COR-L47 (cell line): ENCODE measurements at regions not wholly inside any gene's neighbourhood (a gene's known extent, or its start where the extent isn't known, plus 50 kb on each side); places are given as distances from the start of the nearest gene placed in this dataset.

Experiments used
- DNase-seq: peaks from one replicate; lab custom pipeline; 2025; lab: John Stamatoyannopoulos, UW

DNA sequence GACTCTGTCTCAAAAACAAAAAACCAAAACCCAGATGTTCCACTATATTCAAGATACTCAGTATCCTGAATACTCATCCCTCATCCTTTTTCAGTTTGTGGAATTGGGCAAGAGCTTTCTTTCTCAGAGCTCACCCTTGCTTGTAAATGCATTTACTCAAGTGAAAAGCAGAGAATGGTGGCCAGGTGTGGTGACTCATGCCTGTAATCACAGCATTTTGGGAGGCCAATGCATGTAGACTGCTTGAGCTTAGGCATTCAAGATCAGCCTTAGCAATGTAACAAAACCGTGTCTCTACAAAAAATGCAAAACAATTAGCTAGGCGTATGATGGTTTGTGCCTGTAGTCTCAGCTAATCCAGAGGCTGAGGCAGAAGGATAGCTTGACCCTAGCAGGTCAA lies 553.2 kb upstream of the AMELY start:
- DNase-seq: no peak

DNA sequence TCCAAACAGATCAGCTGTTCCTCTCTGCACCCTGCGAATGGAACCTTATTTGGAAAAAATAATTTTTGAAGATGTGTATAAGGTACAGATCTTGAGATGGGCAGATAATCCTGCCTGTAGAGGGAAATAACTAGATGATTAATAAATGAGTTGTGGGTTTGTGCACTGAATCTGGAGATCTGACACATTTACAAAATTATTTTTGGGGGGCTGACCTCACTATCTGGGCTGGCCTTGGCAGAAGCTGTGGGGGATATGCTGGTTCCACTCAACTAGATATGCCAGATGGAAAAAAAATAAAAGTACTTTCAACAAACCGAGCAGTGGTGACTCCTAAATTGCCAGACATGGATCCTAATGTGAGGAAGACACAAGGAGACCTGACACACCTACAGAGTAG lies 552.2 kb upstream of the AMELY start:
- no peak for DNase-seq

DNA sequence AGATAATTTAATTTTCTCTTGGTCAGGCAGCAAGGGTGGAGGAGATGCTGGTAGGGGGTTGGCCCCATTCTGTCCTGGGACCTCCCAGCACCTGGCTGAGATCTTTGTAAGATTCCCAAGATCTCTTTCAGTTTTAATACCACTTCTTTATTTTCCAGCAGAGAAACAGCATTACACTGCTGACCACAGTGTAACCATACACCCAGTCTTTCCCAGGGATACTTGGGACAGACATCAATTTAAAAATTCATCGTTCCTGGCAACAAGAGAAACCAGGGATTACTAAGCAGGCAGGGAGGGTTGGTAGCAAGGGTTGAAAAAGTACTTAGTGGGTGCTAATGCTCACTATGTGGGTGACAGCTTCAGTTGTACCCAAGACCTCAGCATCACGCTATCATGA lies 551.6 kb upstream of the AMELY start:
- no peak for DNase-seq

DNA sequence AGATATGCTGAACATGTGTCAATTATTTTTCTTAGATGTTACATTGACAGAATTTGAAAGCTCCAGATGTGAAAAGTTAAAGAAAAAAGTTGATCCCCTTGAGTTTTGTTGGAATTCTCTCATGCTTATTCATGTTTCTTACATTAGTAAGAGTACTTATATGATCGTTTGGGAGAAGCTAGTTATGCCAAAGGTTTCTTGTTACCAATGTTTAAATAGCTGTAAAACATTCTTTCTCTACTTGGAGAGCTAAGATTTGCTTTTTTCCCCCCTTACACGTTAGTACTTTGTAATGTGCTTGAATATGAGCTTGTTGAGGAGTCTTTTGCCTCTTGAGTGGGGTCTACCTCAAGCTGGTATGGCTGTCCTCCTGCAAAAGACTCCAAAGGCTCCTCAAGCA lies 551.1 kb upstream of the AMELY start:
- DNase-seq: no peak

DNA sequence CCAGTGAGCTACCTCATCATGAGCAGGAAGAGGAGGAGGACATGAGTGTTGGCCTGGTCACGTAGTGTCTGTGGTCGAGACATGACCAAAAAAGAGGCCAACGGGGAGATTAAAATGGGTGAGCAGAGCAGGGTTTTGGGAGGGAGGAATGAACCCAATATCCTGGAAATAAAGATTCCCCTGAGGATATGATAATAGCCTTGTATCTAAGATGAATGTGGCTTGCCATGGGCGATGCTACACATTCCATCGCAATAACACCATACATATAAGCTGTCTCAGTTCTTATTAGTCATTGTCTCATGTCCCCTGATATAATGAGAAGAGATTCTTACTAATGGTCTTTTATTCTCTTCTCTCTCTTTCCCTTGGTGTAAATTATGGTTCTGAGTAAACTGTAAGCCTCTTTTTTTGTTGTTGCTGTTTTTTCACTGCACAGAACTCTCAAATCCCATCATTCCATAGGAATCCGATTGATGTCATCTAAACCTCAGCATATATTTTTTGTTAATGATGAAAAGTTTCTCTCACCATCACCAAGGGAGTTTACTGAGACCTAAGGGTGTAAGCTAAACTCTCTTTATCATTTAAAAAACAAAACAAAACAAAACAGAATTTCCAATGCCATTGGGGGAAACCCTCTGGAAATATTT lies 550.4 kb upstream of the AMELY start:
- no peak for DNase-seq

DNA sequence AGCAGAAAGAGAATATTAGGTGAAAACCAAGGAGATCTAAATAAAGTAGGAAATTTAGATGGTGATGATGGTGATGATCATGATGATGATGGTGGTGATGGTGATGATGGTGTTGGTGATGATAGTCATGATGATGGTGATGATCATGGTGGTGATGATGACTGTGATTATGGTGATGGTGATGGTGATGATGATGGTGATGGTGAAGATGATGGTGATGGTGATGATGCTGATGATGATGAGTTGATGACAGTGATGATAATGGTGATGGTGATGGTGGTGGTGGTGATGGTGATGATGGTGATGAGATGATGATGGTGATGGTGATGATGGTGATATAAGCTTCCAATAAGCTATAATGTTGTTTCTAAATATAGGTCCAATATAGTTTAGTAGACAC lies 548.2 kb upstream of the AMELY start:
- no peak for DNase-seq

DNA sequence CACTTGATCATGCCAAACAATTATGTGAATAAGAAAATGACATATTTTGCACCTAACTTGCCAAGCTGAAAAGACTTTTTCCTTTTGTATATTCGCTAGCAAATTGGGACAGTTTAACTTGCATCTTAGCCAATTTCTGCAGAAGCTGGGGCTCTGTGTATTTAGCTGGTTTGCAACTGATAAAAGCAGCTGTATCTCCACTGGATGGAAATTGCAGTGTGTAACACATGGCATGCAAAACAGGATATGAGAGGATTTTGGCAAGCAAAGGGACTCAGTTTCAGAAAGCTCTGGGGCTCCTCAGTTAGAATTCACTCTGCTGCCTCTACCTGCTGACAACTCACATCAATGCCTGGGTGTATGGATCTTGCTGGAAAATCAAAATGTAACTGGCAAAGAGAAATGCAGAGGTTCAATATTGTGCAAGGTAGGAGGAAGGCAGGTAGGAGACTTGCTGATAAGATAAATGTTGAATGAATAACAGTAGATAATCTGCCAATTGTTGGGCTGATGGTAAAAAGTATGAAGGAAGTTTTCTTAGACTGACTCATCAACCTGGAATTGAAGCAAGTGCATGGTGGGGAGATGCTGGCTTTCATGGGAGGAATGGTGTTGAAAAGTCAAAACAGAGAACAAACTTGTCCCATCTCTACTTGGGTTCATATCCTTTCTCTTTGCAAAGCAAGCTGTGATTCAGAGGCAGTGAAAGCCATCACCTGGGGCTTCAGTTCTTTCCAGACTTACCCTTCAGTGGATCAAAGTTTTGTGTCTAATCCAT lies 546.9 kb upstream of the AMELY start:
- DNase-seq: no peak

DNA sequence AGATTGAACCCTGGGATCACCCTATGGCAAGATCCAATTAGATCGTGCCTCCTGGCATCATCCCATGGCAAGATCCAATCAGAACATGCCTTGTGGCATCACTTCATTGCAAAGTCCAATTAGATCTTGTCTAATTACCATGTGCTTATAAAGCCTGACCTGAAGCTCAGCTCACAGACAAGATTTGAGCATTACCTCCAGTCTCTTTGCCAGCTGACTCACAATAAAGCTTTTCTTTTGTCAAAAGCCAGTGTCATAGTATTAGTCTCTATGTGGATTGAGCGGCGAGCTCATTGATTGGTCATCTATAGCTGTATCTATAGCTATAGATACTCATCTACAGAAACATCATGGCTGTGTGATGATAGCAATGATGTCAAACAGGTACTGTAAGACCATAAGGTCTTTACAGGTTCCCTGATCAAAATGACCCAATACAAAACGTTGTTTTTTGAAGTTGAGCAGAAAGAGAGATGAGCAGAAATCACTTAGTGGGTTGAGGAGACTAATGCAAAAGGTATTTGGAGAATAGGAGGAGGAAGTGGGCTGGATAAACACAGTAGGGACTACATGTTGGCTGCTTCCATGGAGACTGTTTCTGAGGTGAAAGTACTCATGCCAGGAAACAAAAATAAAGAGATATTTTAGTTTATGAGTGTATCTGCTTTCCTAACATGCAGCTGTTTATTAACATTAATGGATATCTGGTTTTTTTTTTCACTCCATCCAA lies 545.9 kb upstream of the AMELY start:
- no peak for DNase-seq

DNA sequence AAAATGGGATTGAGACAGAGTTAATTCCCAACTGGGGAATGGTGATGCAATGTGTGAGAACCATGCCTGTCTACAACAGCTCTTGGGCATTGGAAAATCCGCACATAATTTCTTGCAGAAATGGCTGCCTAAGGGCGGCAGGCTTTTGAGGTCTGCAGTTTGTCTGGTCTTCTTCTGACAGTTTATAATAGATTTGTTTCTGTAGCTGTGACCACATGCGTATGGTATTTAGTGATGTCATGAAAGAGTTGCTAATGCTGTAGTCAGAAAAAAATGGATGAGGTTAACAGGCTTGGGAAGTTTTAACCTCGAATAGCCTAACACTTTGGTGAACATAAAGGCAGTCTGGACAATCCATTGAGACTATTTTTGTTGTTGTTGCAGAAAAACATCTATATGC lies 544.1 kb upstream of the AMELY start:
- no peak for DNase-seq

DNA sequence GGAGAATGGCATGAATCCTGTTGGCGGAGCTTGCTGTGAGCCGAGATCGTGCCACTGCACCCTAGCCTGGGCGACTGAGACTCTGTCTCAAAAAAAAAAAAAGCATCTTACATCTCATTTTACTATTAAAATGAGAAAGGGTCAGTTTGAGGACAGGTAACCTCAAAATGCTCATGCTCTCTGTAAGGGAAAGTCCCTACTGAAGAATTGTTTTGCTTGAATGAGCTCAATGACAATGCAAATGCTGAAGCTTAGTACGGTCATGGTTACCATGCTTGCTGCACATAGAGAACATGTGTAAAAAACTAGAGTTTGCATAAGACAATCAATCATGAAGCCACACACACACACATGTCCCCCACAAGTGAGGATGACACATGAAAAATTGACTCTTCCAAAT lies 541.8 kb upstream of the AMELY start:
- DNase-seq: no peak

DNA sequence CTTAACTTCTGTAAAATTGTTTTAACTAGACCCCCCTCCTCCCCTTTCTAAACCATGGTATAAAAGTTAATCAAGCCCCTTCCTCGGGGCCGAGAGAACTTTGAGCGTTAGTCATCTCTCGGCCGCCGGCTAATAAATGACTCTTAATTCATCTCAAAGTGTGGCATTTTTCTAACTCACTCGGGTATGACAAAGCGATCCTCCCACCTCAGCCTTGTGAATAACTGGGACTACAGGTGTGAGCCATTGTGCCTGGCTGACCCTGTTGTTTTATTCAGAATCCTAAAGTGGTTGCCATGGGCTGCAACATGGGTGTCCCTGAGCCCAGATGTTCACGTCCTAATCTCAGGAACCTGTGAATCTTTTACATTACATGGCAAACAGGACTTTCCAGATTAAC lies 540.7 kb upstream of the AMELY start:
- no peak for DNase-seq

DNA sequence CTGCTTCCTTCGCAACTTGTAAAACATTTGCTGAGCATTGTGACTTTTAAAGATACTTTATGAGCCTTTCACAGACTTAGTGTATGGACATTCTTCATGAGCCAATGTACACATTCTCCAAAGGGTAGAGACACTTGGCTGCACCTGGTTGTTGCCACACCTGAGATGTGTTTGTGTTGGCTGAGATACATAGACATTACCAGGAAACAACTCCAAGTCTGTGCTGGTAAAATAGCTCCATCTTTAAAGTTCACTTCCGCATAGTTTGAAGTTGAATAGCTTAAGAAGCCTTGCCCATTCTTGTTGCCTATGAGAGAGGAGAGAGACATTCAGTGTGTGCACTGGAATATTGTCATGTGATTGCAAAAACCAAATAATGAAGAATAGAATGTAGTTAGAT lies 538.3 kb upstream of the AMELY start:
- DNase-seq: no peak

DNA sequence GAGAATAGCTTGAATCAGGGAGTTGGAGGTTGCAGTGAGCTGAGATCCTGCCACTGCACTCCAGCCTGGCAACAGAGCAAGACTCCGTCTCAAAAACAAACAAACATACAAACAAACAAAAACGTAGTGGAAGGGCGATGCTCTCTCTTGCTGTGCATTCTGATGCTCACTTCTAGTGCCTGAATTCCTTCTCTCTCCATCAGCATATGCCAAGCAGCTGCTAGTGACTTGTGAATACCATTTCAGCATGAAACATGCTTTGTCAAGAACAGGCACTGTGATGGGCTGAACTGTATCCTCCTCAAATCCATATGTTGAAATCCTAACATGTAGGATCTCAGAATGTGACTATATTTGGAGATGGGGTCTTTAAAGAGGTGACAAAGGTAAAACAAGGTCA lies 537.1 kb upstream of the AMELY start:
- no peak for DNase-seq

DNA sequence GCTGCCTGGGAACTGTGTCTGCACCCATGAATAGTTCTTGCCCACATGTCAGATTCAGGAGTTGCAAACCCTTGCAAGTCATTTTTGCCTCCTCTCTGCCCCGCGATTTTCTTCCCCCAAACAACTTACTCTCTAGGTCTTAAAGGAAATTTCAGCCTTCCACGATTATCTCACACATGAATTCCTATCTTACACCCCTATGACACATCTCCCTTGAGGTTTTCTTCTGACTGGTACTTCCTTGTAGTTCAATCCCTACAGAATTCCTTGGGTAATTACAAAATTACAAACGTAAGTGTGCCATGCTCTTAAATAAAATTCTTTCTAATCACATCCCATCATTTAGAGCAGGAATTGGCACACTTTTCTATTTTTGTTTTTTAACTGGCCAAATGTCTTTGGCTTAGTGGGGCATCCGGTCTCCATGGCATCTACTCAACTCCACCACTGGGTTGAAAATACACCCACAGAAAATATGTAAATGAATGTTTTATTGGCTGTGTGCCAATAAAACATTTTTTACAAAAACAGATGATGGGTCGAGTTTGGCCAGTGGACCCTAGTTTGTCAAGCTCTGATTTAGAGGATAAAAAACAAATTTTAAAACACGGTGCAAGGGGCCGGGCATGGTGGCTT lies 536.4 kb upstream of the AMELY start:
- DNase-seq: no peak

DNA sequence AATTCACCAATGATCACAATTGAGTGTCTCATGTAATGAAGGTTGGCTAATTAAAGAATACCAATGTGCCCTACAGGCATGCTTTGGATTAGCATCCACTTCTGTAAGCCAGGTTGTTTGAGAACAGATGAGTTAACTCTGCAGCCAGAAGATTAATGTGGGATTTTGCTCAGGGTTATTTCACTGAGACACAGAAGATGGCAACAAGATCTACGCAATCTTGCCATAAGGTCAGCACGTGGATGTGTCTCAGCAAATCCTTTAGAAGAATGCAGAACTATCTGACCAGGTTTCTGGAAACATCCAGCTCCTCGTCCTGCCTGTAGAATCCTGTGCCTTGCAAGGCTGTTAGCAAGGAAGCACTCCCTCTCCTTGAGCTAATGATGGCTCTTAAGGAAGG lies 532.6 kb upstream of the AMELY start:
- DNase-seq: no peak

DNA sequence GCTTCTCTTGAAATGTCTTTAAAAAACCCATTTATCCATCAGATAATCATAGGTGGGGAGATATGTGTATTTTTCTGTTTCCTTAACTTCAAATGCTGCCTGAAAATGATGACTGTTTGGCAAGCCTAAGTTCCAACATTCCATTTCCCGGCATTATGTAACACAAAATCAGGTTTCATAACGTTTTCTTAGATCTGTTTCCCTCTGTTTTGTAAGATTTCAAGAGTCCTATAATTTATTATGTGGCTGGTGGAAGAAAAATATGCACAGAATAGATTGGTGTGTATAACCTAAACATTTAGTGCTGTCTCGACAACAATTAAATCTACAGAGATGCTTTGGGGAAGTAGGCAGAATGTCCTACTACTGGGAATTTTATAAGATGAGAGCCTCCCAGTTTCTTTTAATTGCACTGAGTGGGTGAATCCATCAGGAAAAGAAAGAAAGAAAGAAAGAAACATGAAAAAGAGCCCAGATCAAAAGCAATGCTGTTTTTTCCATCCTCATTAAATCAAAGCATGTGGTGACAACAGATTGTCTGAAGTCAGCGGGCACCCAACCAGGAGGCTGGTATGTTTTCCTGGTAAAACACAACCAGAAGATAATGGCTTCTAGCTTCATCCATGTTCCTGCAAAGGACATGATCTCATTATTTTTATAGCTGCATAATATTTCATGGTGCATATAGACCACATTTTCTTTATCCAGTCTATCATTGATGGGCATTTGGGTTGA lies 529.4 kb upstream of the AMELY start:
- no peak for DNase-seq

DNA sequence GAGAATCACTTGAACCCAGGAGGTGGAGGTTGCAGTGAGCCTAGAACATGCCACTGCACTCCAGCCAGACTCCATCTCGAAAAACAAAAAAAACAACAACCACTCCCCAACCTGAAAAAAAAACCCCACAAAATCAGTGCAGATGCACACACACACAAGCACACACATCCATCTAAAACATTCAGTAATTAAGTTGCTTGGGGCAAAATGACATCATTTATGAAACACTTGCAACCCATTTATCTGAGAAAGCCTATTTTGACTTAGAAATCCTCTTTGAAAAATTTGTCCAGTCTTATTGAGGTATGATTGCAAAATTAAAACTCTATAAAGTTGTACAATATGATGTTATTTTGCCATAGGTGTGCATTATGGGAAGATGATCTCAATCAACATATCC lies 525.5 kb upstream of the AMELY start:
- DNase-seq: no peak

DNA sequence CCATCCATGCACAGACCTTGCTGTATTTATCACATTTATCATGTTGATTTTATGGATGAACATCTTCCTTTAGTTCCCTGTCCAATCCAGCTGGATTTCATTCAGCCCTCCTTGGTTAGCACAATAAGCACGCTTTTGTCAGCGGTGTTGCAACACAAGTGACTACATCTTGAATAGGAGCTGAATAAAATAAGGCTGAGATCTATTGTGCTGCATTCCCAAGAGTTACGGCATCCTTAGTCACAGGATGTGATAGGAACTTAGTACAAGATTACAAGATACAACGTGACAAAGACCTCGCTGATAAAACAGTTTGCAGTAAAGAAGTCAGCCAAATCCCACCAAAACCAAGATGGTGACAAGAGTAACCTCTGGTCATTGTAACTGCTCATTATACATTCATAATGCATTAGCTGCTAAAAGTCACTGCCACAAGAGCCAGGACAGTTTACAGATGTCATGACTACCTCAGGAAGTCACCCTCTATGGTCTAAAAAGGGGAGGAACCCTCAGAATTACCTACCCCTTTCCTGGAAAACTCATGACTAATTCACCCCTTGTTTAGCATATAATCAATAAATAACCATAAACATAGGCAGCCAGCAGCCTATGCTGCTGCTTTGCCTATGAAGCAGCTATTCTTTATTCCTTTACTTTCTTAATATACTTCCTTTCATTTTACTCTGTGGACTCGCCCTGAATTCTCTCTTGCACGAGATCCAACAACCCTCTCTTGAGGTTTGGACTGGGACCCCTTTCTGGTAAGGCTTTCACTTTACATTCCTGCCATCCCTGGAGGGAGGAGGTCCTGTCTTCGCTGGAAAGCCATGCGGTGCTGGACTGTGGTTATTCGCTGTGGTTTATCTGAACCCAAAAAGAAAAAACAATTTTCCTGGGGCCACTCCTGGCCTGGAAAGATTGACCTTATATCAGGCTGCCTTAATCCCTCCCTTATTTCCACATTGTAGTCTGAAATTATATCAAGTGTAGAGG lies 522.6 kb upstream of the AMELY start:
- DNase-seq: no peak

DNA sequence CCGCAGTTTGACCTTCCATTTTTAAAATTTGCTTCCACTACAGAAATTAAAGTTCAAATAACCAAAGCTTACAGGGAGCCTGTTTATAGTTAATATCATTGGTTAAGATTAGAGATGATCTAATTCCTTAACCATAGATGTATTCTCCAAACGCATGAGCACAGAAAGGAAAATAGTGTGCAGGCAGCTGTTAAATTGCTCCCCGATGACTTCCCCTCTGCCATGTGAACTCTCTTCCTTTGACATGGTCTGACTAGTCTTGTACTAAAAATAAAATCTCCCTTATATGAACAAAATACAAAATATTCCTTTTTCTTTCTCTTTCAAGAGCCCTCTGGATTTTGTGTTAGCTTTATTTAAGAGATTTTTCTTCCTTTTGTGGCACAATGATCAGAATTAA lies 507.6 kb upstream of the AMELY start:
- DNase-seq: no peak

DNA sequence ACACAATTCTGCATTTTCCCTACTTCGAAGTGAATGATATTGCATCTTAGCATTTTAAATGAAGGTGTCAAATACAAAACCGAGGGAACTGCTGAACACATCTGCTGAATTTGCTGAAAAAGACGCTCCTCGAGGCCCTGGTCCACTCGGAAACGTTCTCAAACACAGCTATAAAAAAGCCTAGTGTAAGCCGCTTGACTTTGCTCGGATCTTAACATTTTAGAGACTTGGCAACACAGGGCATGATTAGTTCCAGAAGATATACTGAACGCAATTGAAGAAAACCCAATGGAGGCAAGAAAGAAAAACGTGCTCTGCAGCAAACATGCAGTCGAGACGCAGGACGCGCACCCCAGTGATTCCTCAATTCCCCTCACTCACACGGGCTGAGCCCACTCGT lies 506.4 kb upstream of the AMELY start:
- no peak for DNase-seq

DNA sequence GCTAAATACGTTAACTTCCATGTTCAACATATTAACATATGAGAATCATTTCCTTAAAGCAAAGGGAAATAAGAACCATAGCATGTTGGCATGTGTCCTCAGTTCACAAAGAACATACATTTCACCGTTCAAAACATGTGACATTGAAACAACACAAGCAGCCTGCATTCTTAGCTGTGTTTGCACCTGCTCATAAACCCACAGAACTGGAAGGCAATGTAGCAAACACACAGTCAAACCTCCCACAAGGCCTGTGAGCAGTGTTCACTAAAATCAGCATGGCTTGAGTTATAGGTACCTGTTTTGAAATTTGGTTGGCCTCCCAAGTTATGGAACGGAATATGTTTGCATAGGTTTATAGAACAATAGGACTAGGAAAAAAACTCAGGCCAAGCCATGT lies 504.9 kb upstream of the AMELY start:
- no peak for DNase-seq
